Ishikawa (cell line): ENCODE measurements at regions not wholly inside any gene's neighbourhood (a gene's known extent, or its start where the extent isn't known, plus 50 kb on each side); places are given as distances from the start of the nearest gene placed in this dataset.

ENCODE experiments used
- EP300 ChIP-seq: IDR thresholded peaks from 2 replicates; pipeline ENCODE4 v1.6.1; 2012; ENCODE audit warnings: borderline replicate concordance
- FOXM1 ChIP-seq: IDR thresholded peaks from 2 replicates; pipeline ENCODE4 v1.6.1; 2012; ENCODE audit warnings: low read depth, borderline replicate concordance
- NFIC ChIP-seq: IDR thresholded peaks from 2 replicates; pipeline ENCODE4 v1.6.1; 2012
- RAD21 ChIP-seq: IDR thresholded peaks from 2 replicates; pipeline ENCODE4 v1.6.1; 2012; ENCODE audit warnings: low read depth
- TAF1 ChIP-seq: IDR thresholded peaks from 2 replicates; pipeline ENCODE4 v1.6.1; 2012; ENCODE audit warnings: low read depth, mild to moderate bottlenecking
- YY1 ChIP-seq: IDR thresholded peaks from 2 replicates; pipeline ENCODE4 v1.6.1; 2012; ENCODE audit warnings: low read depth
- ZBTB7A ChIP-seq: IDR thresholded peaks from 2 replicates; pipeline ENCODE4 v1.6.1; 2012; ENCODE audit warnings: low read depth

- TF ChIP-seq YY1 (no peak), EP300 (no peak), ZBTB7A (no peak), RAD21 (no peak), TAF1 (no peak), FOXM1 (no peak), NFIC (no peak)
Observed at GRCh38 chr1:29549001-29549400, 312.7 kb downstream of the PTPRU start.
